Activated CD4-positive, alpha-beta T cell treated with anti-CD3 and anti-CD28 coated beads, Interleukin-2, amount 50 U/mL, for 4 hours (primary cell): ENCODE measurements at regions not wholly inside any gene's neighbourhood (a gene's known extent, or its start where the extent isn't known, plus 50 kb on each side); places are given as distances from the start of the nearest gene placed in this dataset.
"Not testable (repeated sequence)": the region's sequence is repeated elsewhere in the genome, so short reads cannot be mapped to it uniquely, and the experiment has no call there.

Source experiments
- DNase-seq, 2 experiments: peaks; one replicate each; pipeline ENCODE4 v3.0.0-alpha.2; 2020

DNA sequence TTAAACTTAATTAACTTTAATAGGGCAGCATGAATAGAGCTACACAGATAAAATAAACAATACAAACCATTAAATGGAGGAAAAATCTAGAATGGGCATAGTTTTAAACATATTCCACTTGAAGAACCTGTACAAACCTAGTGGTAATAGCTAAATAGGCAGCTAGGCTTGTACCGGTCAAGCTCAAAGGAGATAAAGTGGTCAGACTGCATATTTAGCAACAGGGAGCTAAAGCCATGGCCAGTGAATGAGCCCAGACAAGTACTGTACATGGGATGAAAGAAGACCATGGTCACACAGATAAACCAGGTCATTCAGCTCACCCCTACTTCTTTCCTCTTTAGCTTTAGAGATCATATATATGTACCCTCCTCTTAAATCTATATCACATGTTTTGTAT lies 186.6 kb upstream of the KRR1 start:
- no peak for DNase-seq

- no peak for DNase-seq
Measured at GRCh38 chr12:75695926-75696325, 184.5 kb upstream of the KRR1 start.

GRCh38 chr12:75694534-75695268 lies 183.3 kb upstream of the KRR1 start:
- DNase-seq = no peak

DNA sequence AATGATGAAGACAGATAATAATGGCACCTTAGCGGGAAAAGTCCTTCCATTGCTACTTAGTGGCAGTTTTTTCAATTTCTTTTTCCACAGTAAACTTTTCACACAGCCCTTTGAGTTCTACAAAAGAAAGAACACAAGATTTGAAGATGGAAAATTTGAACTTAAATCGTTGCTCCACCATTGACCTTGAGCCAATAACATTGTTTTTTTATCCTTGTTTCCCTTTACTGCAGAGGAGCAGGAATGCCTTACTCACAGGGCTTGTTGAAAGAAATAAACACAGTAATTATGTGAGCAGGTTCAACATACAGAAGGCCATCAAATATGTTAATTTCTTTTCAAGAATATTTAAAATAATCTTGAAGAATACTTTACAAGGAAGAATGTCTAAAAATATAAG lies 181.5 kb upstream of the KRR1 start:
- no peak for DNase-seq

- DNase-seq = no peak
Measured at GRCh38 chr12:75690296-75690955, 179.0 kb upstream of the KRR1 start.

DNA sequence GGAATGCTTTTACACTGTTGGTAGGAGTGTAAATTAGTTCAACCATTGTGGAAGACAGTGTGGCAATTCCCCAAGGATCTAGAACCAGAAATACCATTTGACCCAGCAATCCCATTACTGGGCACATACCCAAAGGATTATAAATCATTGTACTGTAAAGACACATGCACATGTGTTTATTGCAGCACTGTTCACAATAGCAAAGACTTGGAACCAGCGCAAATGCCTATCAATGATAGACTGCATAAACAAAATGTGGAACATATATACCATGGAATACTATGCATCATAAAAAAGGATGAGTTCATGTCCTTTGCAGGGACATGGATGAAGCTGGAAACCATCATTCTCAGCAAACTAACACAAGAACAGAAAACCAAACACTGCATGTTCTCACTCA lies 174.8 kb upstream of the KRR1 start:
- not testable (repeated sequence) for DNase-seq

- no peak for DNase-seq
Measured at GRCh38 chr12:75685617-75686225, 174.3 kb upstream of the KRR1 start.

GRCh38 chr12:75684678-75685616 lies 173.5 kb upstream of the KRR1 start:
- DNase-seq = no peak

GRCh38 chr12:75683995-75684586 lies 172.7 kb upstream of the KRR1 start:
- not testable (repeated sequence) for DNase-seq

GRCh38 chr12:75683220-75683619 lies 171.8 kb upstream of the KRR1 start:
- DNase-seq = no peak

DNA sequence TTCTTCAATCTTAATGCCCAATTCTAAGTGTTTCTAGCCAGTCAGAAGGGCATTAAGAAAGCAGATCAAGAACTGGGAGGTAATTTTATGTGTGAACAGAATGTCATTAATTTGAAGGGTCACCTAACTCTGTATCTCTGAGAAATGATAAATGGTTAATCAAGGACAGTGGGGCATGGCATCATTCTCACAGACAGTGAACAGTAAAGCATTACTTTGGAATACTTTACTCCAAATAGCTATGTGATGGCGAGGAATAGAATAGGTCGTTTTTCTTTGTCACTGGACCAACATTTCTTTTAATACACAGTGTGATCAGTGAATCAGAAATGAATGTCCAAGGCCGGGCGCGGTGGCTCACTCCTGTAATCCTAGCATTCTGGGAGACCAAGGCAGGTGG lies 166.1 kb upstream of the KRR1 start:
- DNase-seq = no peak

GRCh38 chr12:75674393-75674792 lies 163.0 kb upstream of the KRR1 start:
- no peak for DNase-seq

GRCh38 chr12:75672200-75672599 lies 160.8 kb upstream of the KRR1 start:
- no peak for DNase-seq

DNA sequence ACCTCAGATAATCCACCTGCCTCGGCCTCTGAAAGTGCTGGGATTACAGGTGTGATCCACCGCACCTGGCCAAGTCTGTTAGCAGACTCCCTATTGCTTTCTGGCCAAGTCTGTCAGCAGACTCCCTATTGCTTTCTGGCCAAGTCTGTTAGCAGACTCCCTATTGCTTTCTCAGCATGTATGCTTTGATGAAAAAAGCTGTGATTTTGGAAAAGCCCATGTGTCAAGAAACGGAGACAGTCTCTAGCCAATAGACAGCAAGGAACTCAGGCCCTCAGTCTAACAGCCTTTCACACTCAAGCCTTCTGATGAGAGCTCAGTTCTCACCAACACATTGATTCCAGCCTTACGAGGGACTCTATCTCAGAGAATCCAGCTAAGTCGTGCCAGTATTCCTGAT lies 158.8 kb upstream of the KRR1 start:
- no peak for DNase-seq

DNA sequence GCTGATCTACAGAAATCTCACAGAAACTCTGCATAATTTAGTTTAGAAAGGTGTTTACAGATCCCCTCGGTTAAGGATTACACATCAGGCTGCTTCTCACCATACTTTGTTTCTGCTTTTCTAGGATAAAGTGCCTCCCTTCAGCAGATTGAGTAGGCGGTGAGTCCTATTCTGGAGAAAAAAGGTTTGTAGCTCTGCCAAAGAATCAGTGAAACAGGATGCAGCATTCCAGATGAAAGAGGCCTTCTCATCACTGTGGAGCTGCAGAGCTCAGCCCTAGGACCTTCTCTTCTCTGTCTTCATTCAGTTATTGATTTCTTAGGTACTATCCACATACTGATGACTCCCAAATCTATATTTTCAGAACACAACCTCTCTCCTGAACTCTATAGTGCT lies 155.5 kb upstream of the KRR1 start:
- no peak for DNase-seq

GRCh38 chr12:75666126-75666938 lies 154.9 kb upstream of the KRR1 start:
- no peak for DNase-seq

DNA sequence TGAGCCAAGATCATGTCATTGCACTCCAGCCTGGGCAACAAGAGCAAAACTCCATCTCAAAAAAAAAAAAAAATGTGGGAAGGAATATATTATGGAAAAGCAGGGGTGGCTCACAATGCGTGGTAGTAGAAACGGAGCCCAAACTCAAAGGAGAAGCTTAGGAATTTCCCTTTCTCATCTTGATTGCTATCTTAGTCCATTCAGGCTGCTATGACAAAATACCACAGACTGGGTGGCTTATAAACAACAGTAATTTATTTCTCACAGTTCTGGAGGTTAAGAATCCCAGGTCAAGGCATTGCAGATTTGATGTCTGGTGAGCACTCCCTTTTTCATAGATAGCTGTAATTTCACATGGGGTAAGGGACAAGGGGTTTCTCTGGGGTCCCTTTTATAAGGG lies 153.8 kb upstream of the KRR1 start:
- DNase-seq = no peak

- DNase-seq = no peak
Measured at GRCh38 chr12:75662511-75663159, 151.2 kb upstream of the KRR1 start.

DNA sequence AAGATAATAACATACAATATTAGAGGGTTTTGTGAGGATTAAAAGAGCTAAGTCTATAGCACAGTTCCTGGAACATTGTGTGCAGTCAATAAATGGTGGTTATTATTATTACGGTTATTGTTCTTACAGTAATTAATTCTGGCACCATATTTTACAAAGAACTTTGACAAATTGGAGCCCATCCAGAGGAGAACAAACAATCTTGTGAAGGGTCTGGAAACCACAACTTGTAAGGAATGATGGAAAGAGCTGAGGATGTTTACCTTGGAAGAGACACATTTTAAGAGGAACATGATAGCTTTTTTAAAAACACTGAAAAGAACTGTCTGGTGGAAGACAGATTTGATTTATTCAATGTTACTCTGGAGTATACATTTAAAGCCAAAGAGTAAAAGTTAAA lies 150.5 kb upstream of the KRR1 start:
- no peak for DNase-seq

DNA sequence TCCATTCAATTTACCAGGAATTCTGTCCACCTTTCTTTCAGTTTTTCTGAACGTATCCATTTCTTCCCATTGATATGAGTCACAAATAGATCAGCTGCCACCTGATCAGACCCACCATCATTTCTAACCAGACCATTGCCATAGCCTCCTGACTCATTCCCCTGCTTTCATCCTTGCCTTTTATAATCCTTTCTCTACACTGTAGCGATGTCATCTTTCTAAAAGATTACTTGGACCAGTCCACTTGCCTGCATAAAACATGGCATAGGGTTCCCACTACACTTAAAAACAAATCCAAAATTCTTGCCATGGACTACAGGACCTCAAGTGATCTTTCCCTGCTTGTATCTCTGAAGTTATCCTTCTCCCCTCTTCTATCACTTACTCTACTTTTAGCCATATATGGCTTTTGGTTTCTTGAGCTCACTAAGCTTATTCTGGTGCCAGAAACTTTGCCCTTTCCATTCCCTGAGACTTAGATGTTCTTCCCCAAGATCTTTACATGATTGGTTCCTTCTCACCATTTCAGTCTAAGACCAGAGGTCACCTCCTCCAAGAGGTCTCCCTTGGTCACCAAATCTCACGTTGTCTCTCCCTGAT lies 149.5 kb upstream of the KRR1 start:
- no peak for DNase-seq

- DNase-seq = no peak
Measured at GRCh38 chr12:75660107-75660530, 148.7 kb upstream of the KRR1 start.
